ENCODE measurements at regions not wholly inside any gene's neighbourhood (a gene's known extent, or its start where the extent isn't known, plus 50 kb on each side); places are given as distances from the start of the nearest gene placed in this dataset.

- no peak overlapping the region for H3K27ac ChIP-seq
- no peaks in the 10 kb centered on the region for H3K4me1 Mint-ChIP-seq
- DNase-seq (ENCODE audit: low spot score): no peak
- no peaks in the 10 kb centered on the region for H3F3A ChIP-seq (ENCODE audit: low read depth)
- H3K9ac ChIP-seq: no peak overlapping the region
- H3K4me1 ChIP-seq: no peaks in the 10 kb centered on the region
- peaks cover 12% of the 10 kb centered on the region for H3K36me3 Mint-ChIP-seq
- H3K4me3 Mint-ChIP-seq: no peak overlapping the region
- no peak overlapping the region for H3K4me2 ChIP-seq
- H3K27me3 Mint-ChIP-seq (ENCODE audit: insufficient read depth, low read depth): no peaks in the 10 kb centered on the region
- TF ChIP-seq CTCF (IDR thresholded peaks at IDR 0.05) (no peak), EZH2 (IDR thresholded peaks at IDR 0.05) (no peak), EZH2phosphoT487 (IDR thresholded peaks at IDR 0.05) (no peak)
- H3K27me3 ChIP-seq: no peaks in the 10 kb centered on the region
- no peaks in the 10 kb centered on the region for H3K36me3 ChIP-seq
- H3K9me3 ChIP-seq (ENCODE audit: low read depth): peaks cover 5% of the 10 kb centered on the region
- no peak overlapping the region for H3K4me3 ChIP-seq
- H4K20me1 ChIP-seq (ENCODE audit: low read depth): no peaks in the 10 kb centered on the region
- H3K27ac Mint-ChIP-seq: no peak overlapping the region
- H3K79me2 ChIP-seq (ENCODE audit: low read depth): no peaks in the 10 kb centered on the region
- no peak overlapping the region for H2AFZ ChIP-seq (replicated peaks)
- peaks cover 21% of the 10 kb centered on the region for H3K9me3 Mint-ChIP-seq
These were observed 80.0 kb downstream of the CENPW start for GRCh38 chr6:126419901-126420300.

GRCh38 chr6:126422912-126423311, 83.0 kb downstream of the CENPW start:
- Histone ChIP-seq H3F3A (ENCODE audit: low read depth) (no peaks in the 10 kb centered on the region), H3K36me3 (no peaks in the 10 kb centered on the region), H3K9me3 (ENCODE audit: low read depth) (no peaks in the 10 kb centered on the region), H3K4me3 (no peak overlapping the region), H3K79me2 (ENCODE audit: low read depth) (no peaks in the 10 kb centered on the region), H3K9ac (no peak overlapping the region), H3K27ac (no peak overlapping the region), H3K4me2 (no peak overlapping the region), H4K20me1 (ENCODE audit: low read depth) (no peaks in the 10 kb centered on the region), H3K27me3 (no peaks in the 10 kb centered on the region), H2AFZ (replicated peaks) (no peak overlapping the region), H3K4me1 (peaks cover 2% of the 10 kb centered on the region)
- no peaks in the 10 kb centered on the region for H3K9me3 Mint-ChIP-seq
- no peak for TF ChIP-seq EZH2 (IDR thresholded peaks at IDR 0.05)
- no peak for TF ChIP-seq EZH2phosphoT487 (IDR thresholded peaks at IDR 0.05)
- TF ChIP-seq CTCF (IDR thresholded peaks at IDR 0.05): no peak
- no peaks in the 10 kb centered on the region for H3K4me1 Mint-ChIP-seq
- no peak overlapping the region for H3K4me3 Mint-ChIP-seq
- no peak overlapping the region for H3K27ac Mint-ChIP-seq
- no peak for DNase-seq (ENCODE audit: low spot score)
- no peaks in the 10 kb centered on the region for H3K36me3 Mint-ChIP-seq
- no peaks in the 10 kb centered on the region for H3K27me3 Mint-ChIP-seq (ENCODE audit: insufficient read depth, low read depth)

GRCh38 chr6:126427713-126428112, 87.8 kb downstream of the CENPW start:
- Histone ChIP-seq H3K27ac (no peak overlapping the region), H4K20me1 (ENCODE audit: low read depth) (no peaks in the 10 kb centered on the region), H3K79me2 (ENCODE audit: low read depth) (no peaks in the 10 kb centered on the region), H2AFZ (replicated peaks) (no peak overlapping the region), H3F3A (ENCODE audit: low read depth) (no peaks in the 10 kb centered on the region), H3K4me1 (peaks cover 8% of the 10 kb centered on the region), H3K4me3 (no peak overlapping the region), H3K9ac (no peak overlapping the region), H3K9me3 (ENCODE audit: low read depth) (no peaks in the 10 kb centered on the region), H3K4me2 (no peak overlapping the region), H3K36me3 (peaks cover 4% of the 10 kb centered on the region), H3K27me3 (no peaks in the 10 kb centered on the region)
- Mint-ChIP-seq H3K27ac (no peak overlapping the region), H3K27me3 (ENCODE audit: insufficient read depth, low read depth) (no peaks in the 10 kb centered on the region), H3K4me3 (no peak overlapping the region), H3K36me3 (peaks cover 3% of the 10 kb centered on the region), H3K9me3 (peaks cover 2% of the 10 kb centered on the region), H3K4me1 (peaks cover 3% of the 10 kb centered on the region)
- TF ChIP-seq EZH2 (IDR thresholded peaks at IDR 0.05): no peak
- no peak for TF ChIP-seq EZH2phosphoT487 (IDR thresholded peaks at IDR 0.05)
- TF ChIP-seq CTCF (IDR thresholded peaks at IDR 0.05): no peak
- no peak for DNase-seq (ENCODE audit: low spot score)

All from neural progenitor cell (in vitro differentiated cells).